ENCODE measurements at regions not wholly inside any gene's neighbourhood (a gene's known extent, or its start where the extent isn't known, plus 50 kb on each side); places are given as distances from the start of the nearest gene placed in this dataset.
A peak's percentile ranks its signal among the peaks of the same experiment; 100 is the strongest.

GRCh38 chr3:41118461-41119390 is 80.6 kb upstream of the CTNNB1 start:
- Histone ChIP-seq H3K27me3 (ENCODE audit: insufficient read depth, poor library complexity, severe bottlenecking) (no peaks in the 10 kb centered on the region), H3K4me3 (replicated peaks; ENCODE audit: insufficient read depth, low read length) (no peak overlapping the region), H3K27ac (replicated peaks) (peak overlapping the region; percentile 80)
- no peak for DNase-seq (ENCODE audit: low read depth in 1 of 2, low spot score in 1 of 2)
- TF ChIP-seq SPI1 (IDR thresholded peaks at IDR 0.05; ENCODE audit: borderline replicate concordance, low read depth) (no peak), REST (IDR thresholded peaks at IDR 0.05; ENCODE audit: insufficient replicate concordance, low read depth) (no peak), CTCF (IDR thresholded peaks at IDR 0.05; ENCODE audit: insufficient read depth, low read length) (no peak), GABPA (IDR thresholded peaks at IDR 0.05; ENCODE audit: low read depth) (no peak), POLR2AphosphoS5 (IDR thresholded peaks at IDR 0.05; ENCODE audit: low read depth) (no peak)

GRCh38 chr3:41120460-41120859 is 78.8 kb upstream of the CTNNB1 start:
- no peak for DNase-seq (ENCODE audit: low read depth in 1 of 2, low spot score in 1 of 2)
- TF ChIP-seq SPI1 (IDR thresholded peaks at IDR 0.05; ENCODE audit: borderline replicate concordance, low read depth): no peak
- no peak for TF ChIP-seq REST (IDR thresholded peaks at IDR 0.05; ENCODE audit: insufficient replicate concordance, low read depth)
- no peak for TF ChIP-seq POLR2AphosphoS5 (IDR thresholded peaks at IDR 0.05; ENCODE audit: low read depth)
- TF ChIP-seq CTCF (IDR thresholded peaks at IDR 0.05; ENCODE audit: insufficient read depth, low read length): no peak
- TF ChIP-seq GABPA (IDR thresholded peaks at IDR 0.05; ENCODE audit: low read depth): no peak
- H3K27ac ChIP-seq (replicated peaks): no peak overlapping the region
- H3K27me3 ChIP-seq (ENCODE audit: insufficient read depth, poor library complexity, severe bottlenecking): no peaks in the 10 kb centered on the region
- no peak overlapping the region for H3K4me3 ChIP-seq (replicated peaks; ENCODE audit: insufficient read depth, low read length)

GRCh38 chr3:41125258-41125657 is 74.0 kb upstream of the CTNNB1 start:
- DNase-seq (ENCODE audit: low read depth in 1 of 2, low spot score in 1 of 2): no peak
- Histone ChIP-seq H3K27me3 (ENCODE audit: insufficient read depth, poor library complexity, severe bottlenecking) (no peaks in the 10 kb centered on the region), H3K27ac (replicated peaks) (no peak overlapping the region), H3K4me3 (replicated peaks; ENCODE audit: insufficient read depth, low read length) (no peak overlapping the region)
- TF ChIP-seq CTCF (IDR thresholded peaks at IDR 0.05; ENCODE audit: insufficient read depth, low read length) (no peak), POLR2AphosphoS5 (IDR thresholded peaks at IDR 0.05; ENCODE audit: low read depth) (no peak), GABPA (IDR thresholded peaks at IDR 0.05; ENCODE audit: low read depth) (no peak), SPI1 (IDR thresholded peaks at IDR 0.05; ENCODE audit: borderline replicate concordance, low read depth) (no peak), REST (IDR thresholded peaks at IDR 0.05; ENCODE audit: insufficient replicate concordance, low read depth) (no peak)
